Stimulated activated CD4-positive, alpha-beta T cell treated with anti-CD3 and anti-CD28 coated beads, TNF-alpha, amount 100 ng/mL, for 24 hours (primary cell): ENCODE measurements at regions not wholly inside any gene's neighbourhood (a gene's known extent, or its start where the extent isn't known, plus 50 kb on each side); places are given as distances from the start of the nearest gene placed in this dataset.

Experiments used
- DNase-seq, 3 experiments: peaks; one replicate each; pipeline ENCODE4 v3.0.0-alpha.2; 2020; ENCODE audit warnings: low read depth in 3 of 3

DNA sequence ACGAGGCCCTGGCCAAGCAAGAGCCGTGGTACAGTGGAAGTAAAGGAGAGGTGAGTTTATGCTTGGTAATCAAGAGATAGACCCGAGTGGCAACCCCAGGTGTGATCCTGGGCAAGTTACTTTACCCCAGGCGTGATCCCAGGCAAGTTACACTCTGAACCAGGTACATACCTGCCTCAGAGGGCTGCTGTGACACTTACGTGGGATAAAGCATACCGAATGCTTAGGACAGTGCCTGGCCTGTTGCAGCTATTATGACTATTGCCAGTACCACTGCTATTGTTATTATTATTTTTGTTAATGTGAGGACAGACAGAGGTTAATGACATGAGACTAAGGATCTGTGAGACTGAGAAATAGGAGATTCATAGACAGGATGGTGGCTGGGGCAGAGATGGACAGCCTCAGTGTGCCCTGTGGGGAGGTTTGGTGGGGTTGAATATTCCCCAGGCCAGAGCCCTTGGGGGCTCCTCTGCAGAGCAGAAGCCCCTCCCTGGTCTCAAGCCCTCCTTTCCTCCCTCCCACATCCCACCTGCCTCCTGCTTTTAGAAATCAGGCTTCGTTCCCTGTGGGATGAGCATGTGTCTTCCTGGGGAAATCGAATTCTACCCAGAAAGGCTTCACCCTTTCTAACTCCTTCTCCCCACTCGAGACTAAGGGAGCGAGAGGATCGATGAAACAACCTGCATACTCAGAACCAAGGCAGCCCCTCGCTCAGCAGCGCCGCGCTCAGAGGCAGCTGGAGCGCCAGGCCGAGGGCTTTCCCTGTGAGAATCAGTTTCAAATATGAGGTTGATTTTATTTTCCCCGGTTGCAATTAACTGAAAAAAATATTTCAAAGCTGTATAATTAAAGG, 62.0 kb upstream of the SIX3 start:
- no peak for DNase-seq

DNA sequence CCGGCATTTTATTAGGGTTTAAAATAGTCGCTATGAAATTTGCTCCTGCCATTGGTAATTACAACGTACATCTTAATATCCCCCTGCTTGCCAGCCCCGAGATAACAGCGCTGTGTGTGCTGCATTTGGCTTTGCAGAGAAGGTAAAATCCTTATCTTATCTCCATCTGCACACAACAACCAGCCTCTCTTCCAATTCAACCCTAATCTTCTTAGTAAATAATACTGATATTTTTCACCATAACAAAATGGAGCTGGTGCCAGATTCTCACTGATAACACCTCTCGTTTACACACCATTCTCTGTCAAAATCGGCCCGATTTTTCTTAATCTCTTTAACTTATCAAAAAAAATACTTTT, 61.4 kb upstream of the SIX3 start:
- no peak for DNase-seq

DNA sequence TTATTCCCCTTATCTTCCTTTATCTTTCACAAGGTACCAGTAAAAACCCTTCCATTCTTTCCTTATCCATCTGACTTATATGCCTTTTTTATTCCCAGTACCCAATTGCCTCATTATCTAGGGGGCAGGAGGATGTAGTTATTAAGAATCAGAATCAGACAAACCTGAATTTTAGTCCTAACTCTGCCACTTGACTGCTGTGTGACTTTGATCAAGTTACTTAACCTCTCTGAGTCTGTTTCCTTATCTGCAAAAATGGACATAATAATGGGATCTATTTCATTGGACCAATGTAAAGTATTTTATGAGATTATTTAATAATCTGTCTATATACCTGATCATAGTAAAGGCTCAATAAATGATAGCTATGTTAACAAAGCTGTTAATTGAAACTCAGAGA, 59.6 kb upstream of the SIX3 start:
- DNase-seq, result no peak

DNA sequence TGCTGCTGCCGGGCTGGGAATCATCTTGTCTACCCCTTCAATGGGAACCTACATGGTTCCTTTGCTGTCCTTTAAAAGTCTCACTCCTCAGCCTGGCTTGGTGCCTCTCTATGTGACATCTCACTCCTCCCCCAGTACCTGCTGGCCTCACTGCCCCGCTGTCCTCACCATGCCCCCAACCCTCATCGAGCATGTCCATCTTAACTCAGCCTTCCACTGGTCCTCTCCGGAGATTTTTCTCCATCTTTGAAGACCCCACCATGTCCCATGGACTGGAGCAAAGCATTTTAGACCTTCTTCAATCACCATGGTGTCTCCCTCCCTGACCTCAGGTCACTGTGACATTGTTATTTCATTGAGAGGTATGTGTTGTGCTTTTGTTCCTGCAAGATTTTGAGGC, 58.1 kb upstream of the SIX3 start:
- DNase-seq, result no peak

DNA sequence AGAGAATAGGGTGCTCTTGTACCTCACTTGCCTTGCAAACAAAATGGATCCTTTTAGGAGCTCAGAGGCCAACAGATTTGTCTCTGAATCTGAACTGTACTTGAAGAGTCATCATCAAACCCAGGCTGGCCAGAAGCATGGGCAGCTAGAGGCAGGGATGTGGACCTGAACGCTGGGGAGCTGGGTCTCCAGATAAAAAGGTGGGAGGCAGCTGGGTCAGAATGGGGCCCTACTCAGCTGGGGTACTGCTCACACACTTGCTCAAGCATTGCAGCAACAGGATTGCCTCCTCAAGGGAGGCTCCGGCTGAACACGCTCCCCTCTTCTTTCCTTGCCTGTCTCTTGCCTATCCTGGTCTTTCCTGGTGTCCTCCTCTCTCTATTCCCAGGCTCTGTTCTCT, 57.3 kb upstream of the SIX3 start:
- DNase-seq, result no peak

DNA sequence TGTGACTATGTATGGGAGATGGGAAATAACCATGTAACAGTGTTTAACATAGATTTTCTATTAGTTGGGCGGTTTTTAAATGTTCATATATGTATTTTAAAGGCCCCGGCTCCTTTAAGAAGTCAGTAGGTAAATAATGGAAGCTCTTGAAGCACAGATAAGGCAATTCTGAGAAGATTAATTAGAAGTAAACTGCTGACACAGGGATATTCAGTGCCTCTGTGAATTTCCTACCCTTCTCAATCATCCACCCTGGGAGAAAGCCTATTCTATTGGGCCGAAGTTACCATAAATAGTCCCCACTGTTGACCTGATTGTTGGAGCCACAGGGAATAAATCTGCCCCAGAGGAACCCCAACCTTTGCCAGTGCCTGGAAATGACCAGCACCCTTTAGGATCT, 56.8 kb upstream of the SIX3 start:
- no peak for DNase-seq

DNA sequence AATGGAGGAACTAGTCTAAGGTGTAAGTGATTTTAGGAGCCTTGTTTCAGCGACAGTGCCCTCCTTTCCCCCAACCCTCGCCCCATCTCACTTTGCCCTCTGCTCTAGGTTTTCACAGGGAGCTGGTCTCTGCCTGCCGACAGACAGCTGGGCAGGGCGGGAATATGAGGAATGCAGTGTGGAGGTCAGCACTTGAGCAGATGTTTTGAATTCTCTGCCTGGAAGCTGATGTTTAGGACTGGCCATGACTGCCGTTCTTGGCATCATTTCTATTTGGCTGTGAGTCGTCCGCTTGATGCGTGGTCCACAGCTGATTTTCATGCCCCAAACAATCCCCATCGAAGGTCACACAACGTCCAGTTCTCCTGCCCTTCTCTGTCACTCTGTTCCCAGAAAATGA, 55.1 kb upstream of the SIX3 start:
- no peak for DNase-seq

DNA sequence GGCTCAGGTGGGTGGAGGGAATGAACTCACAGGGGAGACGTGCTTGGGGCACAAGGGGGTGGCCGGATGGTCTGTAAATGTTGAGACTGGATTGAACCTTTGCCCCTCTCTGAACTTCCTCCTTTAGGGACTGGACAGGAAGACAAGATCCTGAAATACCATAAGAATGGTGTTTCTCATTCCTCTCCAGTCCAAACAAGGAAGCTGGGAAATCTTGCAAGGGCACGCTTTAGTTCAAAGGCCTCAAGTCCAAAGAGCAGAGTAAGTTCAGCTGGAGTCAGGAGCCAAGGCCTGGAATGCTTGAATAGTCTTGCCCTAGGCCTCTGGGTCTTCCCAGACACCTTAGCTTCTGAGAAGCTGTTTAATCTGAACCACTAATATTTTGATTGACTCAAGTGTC, 52.4 kb upstream of the SIX3 start:
- DNase-seq, result no peak
